Fibroblast of the aortic adventitia (primary cell): ENCODE measurements at regions not wholly inside any gene's neighbourhood (a gene's known extent, or its start where the extent isn't known, plus 50 kb on each side); places are given as distances from the start of the nearest gene placed in this dataset.

Source experiments
- DNase-seq: peaks from one replicate; pipeline ENCODE4 v3.0.0-alpha.2; 2010; ENCODE audit warnings: low read depth
- H3K4me3 ChIP-seq: 2 replicates; pipeline ENCODE4 v1.5.1; 2011; ENCODE audit warnings: low read depth, mild to moderate bottlenecking, control low read depth, low read length, moderate library complexity
- TF ChIP-seq, protein P1 (sequence below): IDR thresholded peaks from 2 replicates; pipeline ENCODE4 v1.5.1; 2011; ENCODE audit warnings: mild to moderate bottlenecking, low read length, control low read depth, inconsistent platforms; ENCODE audit not compliant: insufficient read depth

DNA sequence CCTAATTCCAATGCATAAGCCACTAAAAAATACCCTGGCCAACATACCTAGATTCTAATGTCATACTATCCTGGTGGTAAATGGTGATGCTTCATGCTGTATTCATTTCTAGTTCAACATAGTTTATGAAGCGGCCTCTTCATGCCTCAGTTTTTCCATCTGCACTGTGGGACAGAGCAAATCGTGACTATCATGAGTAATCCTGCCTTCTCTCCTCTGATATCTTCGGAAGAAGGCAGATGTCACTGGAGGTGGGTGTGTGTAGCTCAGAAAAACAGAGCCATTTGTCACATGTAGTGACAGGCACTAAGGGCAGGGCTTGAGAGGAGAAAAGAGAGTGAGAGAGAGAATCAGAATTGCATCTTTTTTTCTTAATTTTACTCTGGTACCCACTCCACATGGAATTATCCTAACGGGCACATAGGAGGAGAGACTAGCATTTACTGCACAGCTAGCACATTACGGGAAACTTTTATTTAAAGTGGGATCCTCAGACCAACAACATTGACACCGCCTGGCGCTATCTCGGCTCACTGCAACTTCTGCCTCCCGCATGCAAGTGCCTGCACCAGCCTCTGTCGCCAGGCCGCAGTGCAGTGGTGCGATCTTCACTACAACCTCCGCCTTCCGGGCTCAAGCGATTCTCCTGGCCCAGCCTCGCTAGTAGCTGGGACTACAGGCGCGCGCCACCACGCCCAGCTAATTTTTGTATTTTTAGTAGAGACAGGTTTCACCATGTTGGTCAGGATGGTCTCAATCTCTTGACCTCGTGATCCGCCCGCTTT is 78.4 kb upstream of the KCNA3 start:
- DNase-seq: no peak
- TF ChIP-seq, protein P1, sequence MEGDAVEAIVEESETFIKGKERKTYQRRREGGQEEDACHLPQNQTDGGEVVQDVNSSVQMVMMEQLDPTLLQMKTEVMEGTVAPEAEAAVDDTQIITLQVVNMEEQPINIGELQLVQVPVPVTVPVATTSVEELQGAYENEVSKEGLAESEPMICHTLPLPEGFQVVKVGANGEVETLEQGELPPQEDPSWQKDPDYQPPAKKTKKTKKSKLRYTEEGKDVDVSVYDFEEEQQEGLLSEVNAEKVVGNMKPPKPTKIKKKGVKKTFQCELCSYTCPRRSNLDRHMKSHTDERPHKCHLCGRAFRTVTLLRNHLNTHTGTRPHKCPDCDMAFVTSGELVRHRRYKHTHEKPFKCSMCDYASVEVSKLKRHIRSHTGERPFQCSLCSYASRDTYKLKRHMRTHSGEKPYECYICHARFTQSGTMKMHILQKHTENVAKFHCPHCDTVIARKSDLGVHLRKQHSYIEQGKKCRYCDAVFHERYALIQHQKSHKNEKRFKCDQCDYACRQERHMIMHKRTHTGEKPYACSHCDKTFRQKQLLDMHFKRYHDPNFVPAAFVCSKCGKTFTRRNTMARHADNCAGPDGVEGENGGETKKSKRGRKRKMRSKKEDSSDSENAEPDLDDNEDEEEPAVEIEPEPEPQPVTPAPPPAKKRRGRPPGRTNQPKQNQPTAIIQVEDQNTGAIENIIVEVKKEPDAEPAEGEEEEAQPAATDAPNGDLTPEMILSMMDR: no peak
- no peak overlapping the region for H3K4me3 ChIP-seq

DNA sequence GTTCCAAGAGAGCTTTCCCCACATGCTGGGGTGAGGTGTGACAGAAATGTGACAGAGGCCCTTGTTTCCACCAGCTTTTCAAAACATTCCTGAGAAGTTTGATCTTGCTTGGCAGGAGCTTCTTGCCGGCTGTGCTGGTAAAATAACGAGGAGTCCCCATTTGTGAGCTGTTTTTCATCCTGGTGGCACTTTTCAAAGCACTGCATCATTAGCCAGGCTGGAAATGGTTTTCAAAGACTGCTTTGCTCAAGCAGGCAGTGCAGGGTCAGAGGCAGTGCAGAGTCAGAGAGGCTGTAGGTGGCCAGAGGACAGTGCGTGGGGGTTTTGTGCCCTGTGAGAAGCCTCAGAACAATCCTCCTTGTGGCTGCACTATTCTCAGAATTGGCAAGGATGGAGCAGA is 75.8 kb upstream of the KCNA3 start:
- H3K4me3 ChIP-seq: no peak overlapping the region
- no peak for DNase-seq
- TF ChIP-seq, protein P1: no peak

DNA sequence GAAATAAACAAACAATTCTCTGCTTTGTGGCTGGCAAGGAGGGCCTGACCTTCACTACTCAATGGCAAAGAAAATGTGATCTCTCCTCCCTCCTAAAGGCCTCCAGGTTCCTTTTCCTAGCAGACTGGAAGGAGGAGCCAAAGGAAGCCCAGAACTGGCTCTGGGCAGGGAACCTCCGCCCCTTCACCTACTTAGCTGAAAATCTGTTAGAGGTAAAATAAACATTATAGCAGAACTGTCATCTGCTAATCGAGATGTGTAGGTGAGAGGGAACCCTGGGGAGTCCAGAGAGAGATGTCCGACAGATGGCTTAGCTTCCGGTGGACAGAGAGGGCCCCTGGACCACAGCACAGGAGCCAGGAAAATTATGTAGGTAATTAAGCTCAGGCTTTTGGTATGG is 75.2 kb upstream of the KCNA3 start:
- no peak for DNase-seq
- TF ChIP-seq, protein P1: no peak

DNA sequence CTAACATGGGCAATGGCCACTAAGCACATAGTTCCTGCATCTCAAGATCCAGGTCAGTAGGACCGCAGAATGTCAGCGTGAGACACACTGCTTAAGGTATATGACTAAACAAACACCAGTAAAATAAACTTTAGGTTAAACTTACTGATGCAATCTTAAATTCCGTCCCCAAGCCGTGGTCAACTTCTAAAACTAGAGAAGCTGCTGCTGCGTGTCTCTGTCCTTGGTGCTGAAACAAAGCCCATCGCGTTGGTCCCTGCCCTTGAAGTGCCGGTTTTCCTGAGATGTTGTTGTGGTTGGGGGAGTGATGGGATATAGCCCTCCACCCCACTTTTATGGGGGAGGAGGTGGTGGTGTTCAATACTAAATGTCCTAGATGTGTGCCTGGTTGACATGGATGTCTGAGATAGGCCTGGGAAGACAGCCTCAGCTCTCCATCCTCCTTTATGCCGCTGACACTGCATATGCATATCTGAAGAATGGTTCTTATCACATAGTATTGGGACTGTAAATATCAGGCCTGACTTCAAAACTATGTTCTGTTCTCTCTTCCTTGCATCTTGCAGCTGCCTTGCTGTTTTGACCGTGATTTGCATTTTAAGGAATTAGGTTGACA is 72.0 kb upstream of the KCNA3 start:
- DNase-seq: peak; percentile 62
- no peak overlapping the region for H3K4me3 ChIP-seq
- TF ChIP-seq, protein P1: no peak

More for the DNA sequence above, 75.2 kb upstream of the KCNA3 start:
- H3K4me3 ChIP-seq: no peak overlapping the region

DNA sequence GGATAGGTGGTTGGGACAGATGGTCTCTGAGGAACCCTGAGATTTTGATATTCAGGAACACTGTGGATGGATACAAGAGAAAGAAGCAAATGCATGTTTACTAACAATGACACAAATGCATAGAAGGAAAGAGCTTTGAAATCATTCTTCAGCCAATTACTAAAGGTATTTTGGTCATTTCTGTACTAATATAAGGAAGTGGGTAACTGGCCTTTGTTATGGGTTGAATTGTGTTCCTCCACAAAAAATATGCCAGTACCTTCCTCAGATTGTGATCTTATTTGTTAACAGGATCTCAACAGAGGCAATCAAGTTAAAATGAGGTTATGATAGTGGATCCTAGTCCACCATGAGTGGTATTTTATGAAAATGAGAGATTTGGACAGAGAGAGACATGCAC is 68.7 kb upstream of the KCNA3 start:
- no peak overlapping the region for H3K4me3 ChIP-seq
- DNase-seq: no peak
- TF ChIP-seq, protein P1: no peak

DNA sequence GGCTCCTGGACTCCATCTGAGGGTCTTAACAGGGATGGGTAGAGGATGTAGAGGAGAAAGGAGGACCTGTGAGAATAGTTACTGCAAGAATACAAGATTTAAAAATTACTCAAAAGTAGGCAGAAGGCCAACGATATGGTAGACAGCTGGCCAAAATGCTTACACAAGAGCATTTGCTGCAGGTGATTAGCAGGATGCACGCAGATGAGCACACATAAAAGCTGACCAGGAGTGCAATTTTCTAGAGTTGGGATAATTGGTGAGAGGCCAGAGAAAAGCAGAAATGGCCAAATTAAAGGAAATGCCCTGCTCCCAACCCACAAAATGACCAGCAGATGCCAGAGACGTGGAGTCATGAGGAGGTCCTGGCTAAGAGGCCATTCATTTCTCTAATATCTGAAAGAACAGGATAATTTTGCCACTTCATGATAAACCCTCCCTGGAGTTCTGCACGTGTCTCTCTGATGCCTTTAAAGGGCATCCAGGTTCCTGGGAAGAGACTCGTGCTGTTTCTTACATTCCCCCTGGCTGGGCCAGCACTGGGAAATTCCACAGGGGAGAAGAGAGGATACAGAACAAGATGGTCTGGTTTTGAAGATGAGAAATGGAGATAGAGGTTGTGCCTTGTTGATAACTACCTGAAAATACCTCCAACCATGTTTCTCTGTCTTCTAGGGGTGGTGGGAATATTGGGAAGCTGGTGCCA is 62.3 kb upstream of the KCNA3 start:
- no peak for DNase-seq

More for the DNA sequence above, 62.3 kb upstream of the KCNA3 start:
- no peak overlapping the region for H3K4me3 ChIP-seq
- TF ChIP-seq, protein P1: no peak
